ENCODE measurements at regions not wholly inside any gene's neighbourhood (a gene's known extent, or its start where the extent isn't known, plus 50 kb on each side); places are given as distances from the start of the nearest gene placed in this dataset.

DNA sequence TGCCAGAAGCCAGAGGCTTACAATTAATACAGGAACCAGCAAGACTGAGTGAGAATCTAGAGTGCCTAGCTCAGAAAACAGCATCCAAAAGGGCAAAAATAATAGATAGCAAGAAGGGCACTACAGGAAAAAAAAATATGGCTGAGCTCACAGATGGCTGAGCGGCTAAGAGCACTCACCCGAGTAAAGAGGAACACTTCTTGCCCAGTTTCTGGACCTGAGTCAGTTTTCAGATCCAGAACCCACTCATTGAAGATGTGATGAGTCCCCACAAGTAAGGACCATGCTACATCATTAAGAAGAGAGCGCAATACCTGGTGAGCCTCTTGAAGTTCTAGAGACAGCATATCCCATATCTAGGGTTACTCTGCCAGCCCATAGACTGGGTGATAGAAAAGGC, 65.5 kb upstream of the MAP3K1 start:
- H3K36me3 ChIP-seq (ENCODE audit: control insufficient read depth, insufficient read depth, low read length), result no peaks in the 10 kb centered on the region
- no peaks in the 10 kb centered on the region for H3K27me3 ChIP-seq (ENCODE audit: control insufficient read depth, insufficient read depth, low read length)
- 83% methylated on average over 2 of the region's 3 CpGs for WGBS (ENCODE audit: insufficient coverage)

DNA sequence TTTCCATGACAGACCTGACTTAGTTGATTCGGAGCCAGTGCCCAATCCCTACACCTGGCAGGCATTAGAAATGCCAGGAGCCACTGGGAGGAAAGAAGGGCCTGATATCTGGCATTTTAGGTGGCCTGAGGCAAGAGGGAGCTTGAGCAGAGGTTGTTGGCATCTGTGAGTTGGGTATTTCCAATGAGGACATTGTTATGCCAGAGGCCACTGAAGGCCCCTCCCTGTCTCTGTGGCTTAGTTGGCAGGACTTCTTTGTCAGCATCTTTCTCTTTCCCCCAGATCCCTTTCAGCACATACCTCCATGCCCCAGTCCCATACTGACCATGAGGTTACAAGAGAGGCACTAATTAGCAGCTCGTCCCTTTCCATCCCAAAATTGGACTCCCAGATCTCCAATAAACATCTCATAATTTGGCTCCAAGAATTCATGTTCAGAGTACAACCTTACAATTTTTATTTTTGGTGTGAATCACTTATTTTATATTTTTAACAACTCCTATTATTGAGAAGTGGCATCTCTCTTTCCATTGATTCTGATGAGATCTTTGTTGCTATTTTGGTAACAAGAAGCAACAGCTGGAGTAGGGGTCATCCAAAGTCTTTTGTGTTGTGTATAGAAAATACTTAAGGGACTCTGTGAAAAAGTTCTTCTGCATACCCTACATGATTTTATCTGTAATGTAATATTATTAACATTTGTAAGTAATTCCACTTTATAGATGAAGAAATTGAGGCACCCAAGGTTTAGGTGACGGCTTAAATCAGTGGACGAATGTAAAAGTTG, 68.6 kb upstream of the MAP3K1 start:
- no peaks in the 10 kb centered on the region for H3K9me3 ChIP-seq (ENCODE audit: control insufficient read depth, insufficient read depth, low read length)
- H3K27ac ChIP-seq (ENCODE audit: low read depth, low read length), result no peak overlapping the region
- H3K27me3 ChIP-seq (ENCODE audit: control insufficient read depth, insufficient read depth, low read length), result no peaks in the 10 kb centered on the region
- no peak overlapping the region for H3K4me3 ChIP-seq (ENCODE audit: low read depth, low read length)
- 90% methylated on average over 3 of the region's 4 CpGs for WGBS (ENCODE audit: insufficient coverage)
- no peak for DNase-seq (ENCODE audit: low read depth in 4 of 6, low spot score in 6 of 6)
- no peaks in the 10 kb centered on the region for H3K4me1 ChIP-seq (ENCODE audit: control insufficient read depth, insufficient read depth, low read length)
- no peaks in the 10 kb centered on the region for H3K36me3 ChIP-seq (ENCODE audit: control insufficient read depth, insufficient read depth, low read length)

More for the DNA sequence above, 65.5 kb upstream of the MAP3K1 start:
- no peaks in the 10 kb centered on the region for H3K9me3 ChIP-seq (ENCODE audit: control insufficient read depth, insufficient read depth, low read length)
- H3K27ac ChIP-seq (ENCODE audit: low read depth, low read length), result no peak overlapping the region
- H3K4me3 ChIP-seq (ENCODE audit: low read depth, low read length), result no peak overlapping the region
- H3K4me1 ChIP-seq (ENCODE audit: control insufficient read depth, insufficient read depth, low read length), result no peaks in the 10 kb centered on the region
- DNase-seq (ENCODE audit: low read depth in 4 of 6, low spot score in 6 of 6), result no peak

DNA sequence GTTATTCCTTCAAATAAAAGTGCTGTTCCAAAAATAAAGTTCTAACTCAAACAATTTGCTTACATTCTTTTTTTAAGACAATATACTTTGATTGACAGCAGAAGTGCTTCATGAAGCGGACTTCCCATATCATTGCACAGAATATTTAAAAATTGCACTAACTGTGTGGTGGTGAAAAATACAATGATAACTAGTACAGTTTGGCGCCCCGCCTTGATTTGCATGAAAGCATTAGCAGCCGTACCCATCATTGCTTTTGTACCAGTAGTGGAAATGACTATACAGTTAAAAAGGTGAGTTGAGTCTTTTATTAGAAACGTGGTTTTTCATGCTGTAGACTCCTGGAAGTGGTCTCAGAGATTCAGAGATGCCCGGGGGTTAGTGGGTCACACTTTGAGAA, 69.5 kb upstream of the MAP3K1 start:
- H3K4me1 ChIP-seq (ENCODE audit: control insufficient read depth, insufficient read depth, low read length), result no peaks in the 10 kb centered on the region
- no peaks in the 10 kb centered on the region for H3K27me3 ChIP-seq (ENCODE audit: control insufficient read depth, insufficient read depth, low read length)
- no peak overlapping the region for H3K27ac ChIP-seq (ENCODE audit: low read depth, low read length)
- no peaks in the 10 kb centered on the region for H3K9me3 ChIP-seq (ENCODE audit: control insufficient read depth, insufficient read depth, low read length)
- WGBS (ENCODE audit: insufficient coverage), result 95% methylated on average over 3 of the region's 6 CpGs
- no peak overlapping the region for H3K4me3 ChIP-seq (ENCODE audit: low read depth, low read length)
- no peaks in the 10 kb centered on the region for H3K36me3 ChIP-seq (ENCODE audit: control insufficient read depth, insufficient read depth, low read length)
- DNase-seq (ENCODE audit: low read depth in 4 of 6, low spot score in 6 of 6), result no peak

DNA sequence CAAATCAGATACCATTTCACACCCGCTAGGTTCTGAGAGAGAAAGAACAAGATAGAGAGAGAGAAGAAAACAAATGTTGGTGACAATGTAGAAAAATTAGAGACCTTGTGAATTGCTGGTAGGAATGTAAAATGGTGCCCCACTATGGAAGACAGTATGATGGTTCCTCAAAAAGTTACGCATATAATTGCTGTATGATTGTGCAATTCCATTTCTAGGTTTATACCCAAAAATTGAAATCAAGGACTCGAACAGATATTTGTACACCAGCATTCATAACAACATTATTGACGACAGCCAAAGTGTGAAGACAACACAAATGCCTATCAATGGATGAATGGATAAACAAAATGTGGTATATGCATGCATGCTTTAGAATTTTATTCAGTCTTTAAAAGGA, 74.5 kb upstream of the MAP3K1 start:
- no peaks in the 10 kb centered on the region for H3K27me3 ChIP-seq (ENCODE audit: control insufficient read depth, insufficient read depth, low read length)
- no peaks in the 10 kb centered on the region for H3K36me3 ChIP-seq (ENCODE audit: control insufficient read depth, insufficient read depth, low read length)
- DNase-seq (ENCODE audit: low read depth in 4 of 6, low spot score in 6 of 6), result no peak
- H3K4me1 ChIP-seq (ENCODE audit: control insufficient read depth, insufficient read depth, low read length), result no peaks in the 10 kb centered on the region
- no CpG with 5 or more reads among the region's 4 CpGs for WGBS (ENCODE audit: insufficient coverage)
- no peak overlapping the region for H3K4me3 ChIP-seq (ENCODE audit: low read depth, low read length)
- H3K27ac ChIP-seq (ENCODE audit: low read depth, low read length), result no peak overlapping the region
- no peaks in the 10 kb centered on the region for H3K9me3 ChIP-seq (ENCODE audit: control insufficient read depth, insufficient read depth, low read length)

DNA sequence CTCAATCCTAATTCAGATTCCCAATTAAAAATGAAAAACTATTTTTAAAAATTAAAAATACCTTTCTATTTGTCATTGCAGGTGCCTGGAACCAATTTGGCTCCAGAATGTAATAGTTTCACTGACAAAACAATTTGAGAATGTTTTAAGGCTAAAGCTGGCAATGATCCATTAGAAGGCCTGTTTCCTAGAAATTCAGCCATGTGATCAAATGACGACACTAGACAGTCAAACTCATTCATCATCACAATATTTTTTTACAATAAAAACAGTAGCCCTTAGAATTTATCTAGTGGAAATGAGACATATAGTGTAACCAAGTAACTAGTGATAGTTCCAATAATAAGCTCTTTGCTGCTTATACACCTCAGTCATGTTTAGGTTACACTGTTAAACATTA, 75.4 kb upstream of the MAP3K1 start:
- WGBS (ENCODE audit: insufficient coverage), result no CpG with 5 or more reads among the region's 1 CpG
- Histone ChIP-seq H3K27ac (ENCODE audit: low read depth, low read length) (no peak overlapping the region), H3K27me3 (ENCODE audit: control insufficient read depth, insufficient read depth, low read length) (no peaks in the 10 kb centered on the region), H3K4me1 (ENCODE audit: control insufficient read depth, insufficient read depth, low read length) (peaks cover 5% of the 10 kb centered on the region), H3K9me3 (ENCODE audit: control insufficient read depth, insufficient read depth, low read length) (no peaks in the 10 kb centered on the region), H3K36me3 (ENCODE audit: control insufficient read depth, insufficient read depth, low read length) (no peaks in the 10 kb centered on the region), H3K4me3 (ENCODE audit: low read depth, low read length) (no peak overlapping the region)
- no peak for DNase-seq (ENCODE audit: low read depth in 4 of 6, low spot score in 6 of 6)

DNA sequence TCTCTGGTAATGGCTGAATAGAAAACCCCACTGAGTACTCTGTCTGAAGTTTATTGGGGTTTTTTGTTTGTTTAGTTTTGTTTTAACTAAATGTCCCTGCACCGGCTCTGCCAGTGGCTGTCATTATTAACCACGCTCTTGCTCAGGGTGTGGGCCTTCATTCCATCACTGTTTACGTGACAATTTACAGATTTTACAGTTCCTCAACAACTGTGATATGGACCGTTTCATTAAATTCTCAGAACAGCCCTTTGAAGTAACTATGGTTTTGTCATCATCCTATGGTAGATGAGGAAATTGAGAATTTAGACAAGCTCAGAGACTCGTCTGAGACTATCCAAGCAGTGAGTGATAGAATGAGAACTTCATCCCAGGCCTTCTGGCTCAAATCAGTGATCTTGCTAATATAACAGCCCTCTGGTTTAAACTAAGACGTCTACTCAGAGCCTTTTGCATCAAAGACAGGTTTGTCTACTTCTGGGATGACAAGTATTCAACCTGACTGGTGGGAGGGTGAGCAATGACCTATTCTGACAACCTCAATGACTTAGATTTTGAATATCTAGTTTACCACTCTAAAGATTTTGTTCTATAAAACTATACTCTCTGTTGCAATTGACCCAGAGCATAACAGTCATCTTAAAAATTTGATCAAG, 77.3 kb upstream of the MAP3K1 start:
- H3K27me3 ChIP-seq (ENCODE audit: control insufficient read depth, insufficient read depth, low read length), result no peaks in the 10 kb centered on the region
- whole genome bisulfite sequencing (ENCODE audit: insufficient coverage), result 89% methylated on average over 1 of the region's 6 CpGs
- H3K4me3 ChIP-seq (ENCODE audit: low read depth, low read length), result no peak overlapping the region
- H3K9me3 ChIP-seq (ENCODE audit: control insufficient read depth, insufficient read depth, low read length), result no peaks in the 10 kb centered on the region
- H3K36me3 ChIP-seq (ENCODE audit: control insufficient read depth, insufficient read depth, low read length), result no peaks in the 10 kb centered on the region
- DNase-seq (ENCODE audit: low read depth in 4 of 6, low spot score in 6 of 6), result no peak
- H3K27ac ChIP-seq (ENCODE audit: low read depth, low read length), result no peak overlapping the region
- peaks cover 11% of the 10 kb centered on the region for H3K4me1 ChIP-seq (ENCODE audit: control insufficient read depth, insufficient read depth, low read length)

DNA sequence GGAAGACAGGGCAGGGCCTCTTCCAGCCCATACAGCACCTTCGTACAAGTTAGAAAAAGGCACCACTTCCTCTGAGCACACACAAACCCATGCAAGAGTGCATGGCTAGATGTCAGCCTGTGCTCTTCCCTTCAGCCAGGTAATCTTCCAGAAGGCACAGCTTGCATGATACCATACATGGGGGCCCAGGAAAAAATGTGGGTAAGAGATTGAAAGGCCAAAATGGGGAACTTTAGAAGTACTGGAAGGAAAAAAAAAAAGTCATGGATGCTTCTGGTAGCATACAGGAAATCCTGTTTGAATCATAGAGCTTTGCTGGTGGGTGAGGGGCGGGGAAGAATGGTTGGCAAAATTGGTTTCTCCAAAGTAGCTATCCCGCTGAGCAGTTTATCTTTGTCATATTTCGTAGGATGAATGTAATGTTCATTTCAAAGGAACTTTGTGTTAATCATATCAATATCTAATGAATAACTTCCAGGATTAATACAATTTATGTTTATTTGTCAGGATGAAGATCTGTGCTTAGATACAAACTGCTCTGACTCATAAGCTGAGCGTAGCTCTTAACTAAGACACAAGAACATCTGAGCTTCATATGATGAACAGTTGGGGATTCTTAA, 78.2 kb upstream of the MAP3K1 start:
- Histone ChIP-seq H3K36me3 (ENCODE audit: control insufficient read depth, insufficient read depth, low read length) (no peaks in the 10 kb centered on the region), H3K4me3 (ENCODE audit: low read depth, low read length) (no peak overlapping the region), H3K27me3 (ENCODE audit: control insufficient read depth, insufficient read depth, low read length) (no peaks in the 10 kb centered on the region), H3K9me3 (ENCODE audit: control insufficient read depth, insufficient read depth, low read length) (no peaks in the 10 kb centered on the region), H3K4me1 (ENCODE audit: control insufficient read depth, insufficient read depth, low read length) (peaks cover 17% of the 10 kb centered on the region), H3K27ac (ENCODE audit: low read depth, low read length) (peak overlapping the region; percentile 10)
- 100% methylated on average over 2 of the region's 5 CpGs for WGBS (ENCODE audit: insufficient coverage)
- DNase-seq (ENCODE audit: low read depth in 4 of 6, low spot score in 6 of 6), result no peak

DNA sequence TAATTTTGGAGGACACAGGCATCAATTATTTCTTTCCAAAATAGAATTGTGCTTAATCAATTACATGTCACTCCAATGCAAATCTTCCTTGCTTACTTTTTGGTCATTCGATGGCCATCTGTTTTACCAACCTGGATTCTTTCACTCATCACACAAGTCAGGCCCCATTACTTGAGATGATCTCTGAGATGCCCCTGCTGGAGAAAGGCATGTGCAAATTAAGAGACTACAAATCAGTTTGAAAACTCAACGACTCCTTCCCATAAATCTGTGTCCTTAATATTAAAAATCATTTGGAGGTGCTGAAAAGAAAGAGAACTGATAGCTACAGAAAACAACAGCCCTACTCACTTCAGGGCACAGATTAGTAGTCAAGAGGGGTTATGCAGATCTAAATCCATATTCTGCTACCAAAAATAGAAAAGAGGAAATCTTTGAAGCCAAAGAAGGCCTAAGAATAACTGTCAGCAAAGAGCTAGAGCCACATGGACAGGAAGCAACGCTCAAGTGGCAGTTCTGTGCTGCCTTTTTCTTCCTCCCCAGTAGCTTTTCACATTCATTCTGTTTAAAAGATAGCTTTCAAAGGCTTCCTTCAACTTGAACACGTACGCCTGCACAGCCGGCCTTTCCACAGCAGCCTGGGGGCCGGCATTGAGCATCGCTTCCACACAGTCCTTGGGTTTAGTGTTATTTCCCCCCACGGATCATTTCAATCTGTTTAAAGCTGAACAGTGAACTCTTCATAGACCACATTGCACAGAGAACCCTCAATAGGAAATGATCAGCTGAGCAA, 79.3 kb upstream of the MAP3K1 start:
- Histone ChIP-seq H3K4me3 (ENCODE audit: low read depth, low read length) (no peak overlapping the region), H3K4me1 (ENCODE audit: control insufficient read depth, insufficient read depth, low read length) (peaks cover 17% of the 10 kb centered on the region), H3K27ac (ENCODE audit: low read depth, low read length) (peak overlapping the region; percentile 29), H3K36me3 (ENCODE audit: control insufficient read depth, insufficient read depth, low read length) (no peaks in the 10 kb centered on the region), H3K9me3 (ENCODE audit: control insufficient read depth, insufficient read depth, low read length) (no peaks in the 10 kb centered on the region), H3K27me3 (ENCODE audit: control insufficient read depth, insufficient read depth, low read length) (no peaks in the 10 kb centered on the region)
- peak in 3 of 6 donors; percentile 29 to 80 (median 58) for DNase-seq (ENCODE audit: low read depth in 4 of 6, low spot score in 6 of 6)
- 41% methylated on average over 8 of the region's 9 CpGs for WGBS (ENCODE audit: insufficient coverage)

DNA sequence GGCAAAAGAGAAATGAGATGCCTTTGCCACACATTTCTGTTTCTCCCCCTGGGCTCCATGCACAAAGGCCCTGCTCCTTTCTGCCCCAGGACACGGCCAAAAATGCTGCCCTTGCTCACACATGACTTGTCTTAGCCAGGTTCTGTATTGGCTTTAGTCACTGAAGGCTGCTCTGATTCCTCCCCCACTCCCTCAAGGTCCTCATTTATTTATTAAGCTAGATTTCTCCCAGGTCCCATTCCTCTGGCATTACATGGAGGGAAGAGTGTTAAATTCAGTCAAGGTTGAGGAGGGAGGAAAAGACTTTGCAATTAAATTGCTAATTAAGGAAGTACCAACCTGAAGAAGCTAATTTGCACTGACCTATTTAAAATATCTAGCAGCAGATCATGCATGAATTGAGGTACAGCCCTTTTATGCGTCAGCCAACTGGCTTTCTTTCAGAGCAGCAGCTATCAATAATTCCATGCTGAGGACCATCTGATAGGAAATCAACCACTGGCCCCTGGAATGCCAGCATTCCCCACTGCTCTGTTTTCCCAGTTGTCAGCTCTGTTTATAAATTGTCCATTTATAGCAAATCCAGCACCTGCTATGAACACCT, 81.2 kb upstream of the MAP3K1 start:
- no peak overlapping the region for H3K27ac ChIP-seq (ENCODE audit: low read depth, low read length)
- peaks cover 17% of the 10 kb centered on the region for H3K4me1 ChIP-seq (ENCODE audit: control insufficient read depth, insufficient read depth, low read length)
- no peaks in the 10 kb centered on the region for H3K9me3 ChIP-seq (ENCODE audit: control insufficient read depth, insufficient read depth, low read length)
- H3K4me3 ChIP-seq (ENCODE audit: low read depth, low read length), result no peak overlapping the region
- H3K36me3 ChIP-seq (ENCODE audit: control insufficient read depth, insufficient read depth, low read length), result no peaks in the 10 kb centered on the region
- peak in 5 of 6 donors; percentile 21 to 91 (median 38) for DNase-seq (ENCODE audit: low read depth in 4 of 6, low spot score in 6 of 6)
- 14% methylated on average over 1 of the region's 2 CpGs for WGBS (ENCODE audit: insufficient coverage)
- H3K27me3 ChIP-seq (ENCODE audit: control insufficient read depth, insufficient read depth, low read length), result no peaks in the 10 kb centered on the region

Data from spinal cord (tissue), 9 donors.